Fibroblast of peridontal ligament (primary cell): ENCODE measurements at regions not wholly inside any gene's neighbourhood (a gene's known extent, or its start where the extent isn't known, plus 50 kb on each side); places are given as distances from the start of the nearest gene placed in this dataset.
A peak's percentile ranks its signal among the peaks of the same experiment; 100 is the strongest.
"Not testable (repeated sequence)": the region's sequence is repeated elsewhere in the genome, so short reads cannot be mapped to it uniquely, and the experiment has no call there.

Experiments
- DNase-seq: peaks from one replicate; pipeline ENCODE4 v3.0.0-alpha.2; 2010; ENCODE audit errors: extremely low read depth

GRCh38 chr10:36765782-36766414 is 359.5 kb upstream of the ANKRD30A start:
- DNase-seq, result peak; percentile 90

- no peak for DNase-seq
Measured at GRCh38 chr10:36764823-36765222, 360.6 kb upstream of the ANKRD30A start.

- no peak for DNase-seq
Measured at GRCh38 chr10:36761121-36761520, 364.3 kb upstream of the ANKRD30A start.

GRCh38 chr10:36759141-36759805 is 366.1 kb upstream of the ANKRD30A start:
- peak; percentile 94 for DNase-seq

GRCh38 chr10:36748128-36748871 is 377.1 kb upstream of the ANKRD30A start:
- no peak for DNase-seq

- DNase-seq, result no peak
Measured at GRCh38 chr10:36739884-36740445, 385.4 kb upstream of the ANKRD30A start.

- DNase-seq, result no peak
Measured at GRCh38 chr10:36738738-36739431, 386.5 kb upstream of the ANKRD30A start.

- DNase-seq, result no peak
Measured at GRCh38 chr10:36736311-36736710, 389.1 kb upstream of the ANKRD30A start.

- not testable (repeated sequence) for DNase-seq
Measured at GRCh38 chr10:36734590-36734989, 390.8 kb upstream of the ANKRD30A start.

- DNase-seq, result peak; percentile 4
Measured at GRCh38 chr10:36730316-36730715, 395.1 kb upstream of the ANKRD30A start.

- DNase-seq, result no peak
Measured at GRCh38 chr10:36728626-36729025, 396.8 kb upstream of the ANKRD30A start.

- DNase-seq, result peak; percentile 95
Measured at GRCh38 chr10:36725581-36726520, 399.5 kb upstream of the ANKRD30A start.

- DNase-seq, result no peak
Measured at GRCh38 chr10:36722777-36723176, 402.6 kb upstream of the ANKRD30A start.

- DNase-seq, result peak; percentile 7
Measured at GRCh38 chr10:36721871-36722270, 403.5 kb upstream of the ANKRD30A start.

- peak; percentile 20 for DNase-seq
Measured at GRCh38 chr10:36720895-36721294, 404.5 kb upstream of the ANKRD30A start.

GRCh38 chr10:36717118-36717517 is 408.3 kb upstream of the ANKRD30A start:
- no peak for DNase-seq

GRCh38 chr10:36716291-36716690 is 409.1 kb upstream of the ANKRD30A start:
- DNase-seq, result no peak

GRCh38 chr10:36712695-36713094 is 412.7 kb upstream of the ANKRD30A start:
- DNase-seq, result peak; percentile 25

GRCh38 chr10:36711361-36711760 is 414.0 kb upstream of the ANKRD30A start:
- no peak for DNase-seq

GRCh38 chr10:36704124-36704523 is 421.3 kb upstream of the ANKRD30A start:
- DNase-seq, result no peak

GRCh38 chr10:36703179-36703578 is 422.2 kb upstream of the ANKRD30A start:
- no peak for DNase-seq
